Neural progenitor cell (in vitro differentiated cells): ENCODE measurements at regions not wholly inside any gene's neighbourhood (a gene's known extent, or its start where the extent isn't known, plus 50 kb on each side); places are given as distances from the start of the nearest gene placed in this dataset.
"Not testable (repeated sequence)": the region's sequence is repeated elsewhere in the genome, so short reads cannot be mapped to it uniquely, and the experiment has no call there.

Experiments
- DNase-seq: peaks from one replicate; pipeline ENCODE4 v3.0.0-alpha.2; 2016; ENCODE audit warnings: low spot score
- H2AFZ ChIP-seq: fragments of 200-600 bp; sonication (generic); replicated peaks from 2 replicates; pipeline ENCODE4 v1.6.1; 2016; ENCODE audit warnings: antibody characterized with exemption
- H3F3A ChIP-seq: fragments of 200-600 bp; sonication (generic); 2 replicates; pipeline ENCODE4 v1.6.1; 2016; ENCODE audit warnings: antibody characterized with exemption, low read depth
- H3K27ac ChIP-seq: fragments of 200-600 bp; sonication (generic); 2 replicates; pipeline ENCODE4 v1.5.1; 2016; ENCODE audit warnings: mild to moderate bottlenecking
- H3K27me3 ChIP-seq: fragments of 200-600 bp; sonication (generic); 2 replicates; pipeline ENCODE4 v1.6.1; 2016; ENCODE audit warnings: mild to moderate bottlenecking, moderate library complexity
- H3K36me3 ChIP-seq: fragments of 200-600 bp; sonication (generic); 2 replicates; pipeline ENCODE4 v1.5.1; 2016
- H3K4me1 ChIP-seq: fragments of 200-600 bp; sonication (generic); 2 replicates; pipeline ENCODE4 v1.6.1; 2016; ENCODE audit warnings: mixed run types
- H3K4me2 ChIP-seq: fragments of 200-600 bp; sonication (generic); 2 replicates; pipeline ENCODE4 v1.6.1; 2016
- H3K4me3 ChIP-seq: fragments of 200-600 bp; sonication (generic); 2 replicates; pipeline ENCODE4 v1.5.1; 2016
- H3K79me2 ChIP-seq: fragments of 200-600 bp; sonication (generic); 2 replicates; pipeline ENCODE4 v1.6.1; 2016; ENCODE audit warnings: low read depth
- H3K9ac ChIP-seq: fragments of 200-600 bp; sonication (generic); 2 replicates; pipeline ENCODE4 v1.6.1; 2016
- H3K9me3 ChIP-seq: fragments of 200-600 bp; sonication (generic); 2 replicates; pipeline ENCODE4 v1.5.1; 2016; ENCODE audit warnings: low read depth
- H4K20me1 ChIP-seq: fragments of 200-600 bp; sonication (generic); 2 replicates; pipeline ENCODE4 v1.6.1; 2016; ENCODE audit warnings: low read depth
- H3K27ac Mint-ChIP-seq: 3 replicates; pipeline ENCODE4 v1.8.0; 2021; ENCODE audit warnings: mixed read lengths
- H3K27me3 Mint-ChIP-seq: 2 replicates; pipeline ENCODE4 v1.8.0; 2022; ENCODE audit warnings: low read depth, mild to moderate bottlenecking, inconsistent platforms, moderate library complexity, mixed read lengths; ENCODE audit not compliant: insufficient read depth
- H3K36me3 Mint-ChIP-seq: 3 replicates; pipeline ENCODE4 v1.8.0; 2021; ENCODE audit warnings: mixed read lengths
- H3K4me1 Mint-ChIP-seq: 3 replicates; pipeline ENCODE4 v1.8.0; 2021; ENCODE audit warnings: mixed read lengths
- H3K4me3 Mint-ChIP-seq: 3 replicates; pipeline ENCODE4 v1.8.0; 2021; ENCODE audit warnings: mild to moderate bottlenecking, moderate library complexity, mixed read lengths
- H3K9me3 Mint-ChIP-seq: 3 replicates; pipeline ENCODE4 v1.8.0; 2020; ENCODE audit warnings: mixed read lengths
- EZH2 ChIP-seq: fragments of 200-600 bp; sonication (generic); IDR thresholded peaks from 2 replicates; pipeline ENCODE4 v1.6.1; 2017; ENCODE audit warnings: antibody characterized with exemption, mild to moderate bottlenecking, moderate library complexity
- EZH2phosphoT487 ChIP-seq: fragments of 200-600 bp; sonication (generic); IDR thresholded peaks from 2 replicates; pipeline ENCODE4 v1.6.1; 2017; ENCODE audit warnings: antibody characterized with exemption
- TF ChIP-seq, protein P1 (sequence below): fragments of 200-600 bp; sonication (generic); IDR thresholded peaks from 2 replicates; pipeline ENCODE4 v1.5.1; 2017; ENCODE audit warnings: antibody characterized with exemption, mild to moderate bottlenecking

DNA sequence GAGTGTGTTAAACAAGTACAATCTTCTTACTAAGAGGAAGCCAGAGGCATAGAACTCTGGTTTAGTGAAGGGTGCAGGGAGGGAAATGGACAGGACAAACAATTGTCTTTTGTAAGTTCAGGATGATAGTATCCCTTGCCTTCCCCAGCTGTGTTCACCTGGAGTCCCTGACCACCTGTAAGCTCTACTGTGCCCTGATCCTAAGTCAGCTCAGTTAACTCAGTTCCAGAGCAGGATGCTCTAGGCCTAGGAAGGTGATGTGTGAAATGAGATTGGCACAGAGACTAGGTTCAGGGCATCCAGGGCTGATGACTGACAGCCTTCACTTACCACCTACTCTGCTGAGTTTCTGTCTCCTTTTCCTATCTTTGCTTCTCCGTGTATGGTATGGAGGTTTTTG lies 333.0 kb downstream of the SUCLG1 start:
- H3F3A ChIP-seq: no peaks in the 10 kb centered on the region
- no peak overlapping the region for H2AFZ ChIP-seq
- Mint-ChIP-seq H3K9me3 (no peaks in the 10 kb centered on the region), H3K4me1 (no peaks in the 10 kb centered on the region), H3K36me3 (no peaks in the 10 kb centered on the region), H3K27ac (no peak overlapping the region), H3K27me3 (peaks cover 2% of the 10 kb centered on the region), H3K4me3 (no peak overlapping the region)
- no peak overlapping the region for H3K27ac ChIP-seq
- no peaks in the 10 kb centered on the region for H3K4me1 ChIP-seq
- H3K79me2 ChIP-seq: no peaks in the 10 kb centered on the region
- H3K4me3 ChIP-seq: no peak overlapping the region
- H3K9me3 ChIP-seq: no peaks in the 10 kb centered on the region
- no peaks in the 10 kb centered on the region for H3K36me3 ChIP-seq
- H3K9ac ChIP-seq: no peak overlapping the region
- no peaks in the 10 kb centered on the region for H4K20me1 ChIP-seq
- H3K4me2 ChIP-seq: no peak overlapping the region
- H3K27me3 ChIP-seq: no peaks in the 10 kb centered on the region
- no peak for DNase-seq
- TF ChIP-seq EZH2: no peak
- TF ChIP-seq, protein P1, sequence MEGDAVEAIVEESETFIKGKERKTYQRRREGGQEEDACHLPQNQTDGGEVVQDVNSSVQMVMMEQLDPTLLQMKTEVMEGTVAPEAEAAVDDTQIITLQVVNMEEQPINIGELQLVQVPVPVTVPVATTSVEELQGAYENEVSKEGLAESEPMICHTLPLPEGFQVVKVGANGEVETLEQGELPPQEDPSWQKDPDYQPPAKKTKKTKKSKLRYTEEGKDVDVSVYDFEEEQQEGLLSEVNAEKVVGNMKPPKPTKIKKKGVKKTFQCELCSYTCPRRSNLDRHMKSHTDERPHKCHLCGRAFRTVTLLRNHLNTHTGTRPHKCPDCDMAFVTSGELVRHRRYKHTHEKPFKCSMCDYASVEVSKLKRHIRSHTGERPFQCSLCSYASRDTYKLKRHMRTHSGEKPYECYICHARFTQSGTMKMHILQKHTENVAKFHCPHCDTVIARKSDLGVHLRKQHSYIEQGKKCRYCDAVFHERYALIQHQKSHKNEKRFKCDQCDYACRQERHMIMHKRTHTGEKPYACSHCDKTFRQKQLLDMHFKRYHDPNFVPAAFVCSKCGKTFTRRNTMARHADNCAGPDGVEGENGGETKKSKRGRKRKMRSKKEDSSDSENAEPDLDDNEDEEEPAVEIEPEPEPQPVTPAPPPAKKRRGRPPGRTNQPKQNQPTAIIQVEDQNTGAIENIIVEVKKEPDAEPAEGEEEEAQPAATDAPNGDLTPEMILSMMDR: no peak
- TF ChIP-seq EZH2phosphoT487: no peak

DNA sequence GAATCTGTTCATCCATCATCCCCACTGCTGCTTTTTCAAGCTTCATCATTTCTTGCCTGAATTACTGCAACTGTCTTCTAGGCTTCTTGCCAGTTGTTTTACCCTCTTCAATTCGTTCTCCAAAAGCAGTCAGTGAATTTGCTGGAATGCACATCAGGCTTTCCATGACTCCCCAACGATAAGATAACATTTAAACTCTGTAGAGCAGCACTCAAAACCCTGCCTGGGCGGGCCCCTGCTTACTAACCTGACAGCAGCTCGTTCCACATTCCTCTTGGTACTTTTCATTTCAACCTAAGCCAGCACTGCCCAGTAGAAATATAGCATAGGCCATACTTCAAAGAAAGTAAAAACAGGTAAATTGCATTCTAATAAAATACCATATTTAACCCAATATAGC lies 342.9 kb downstream of the SUCLG1 start:
- H3K9me3 ChIP-seq: no peaks in the 10 kb centered on the region

DNA sequence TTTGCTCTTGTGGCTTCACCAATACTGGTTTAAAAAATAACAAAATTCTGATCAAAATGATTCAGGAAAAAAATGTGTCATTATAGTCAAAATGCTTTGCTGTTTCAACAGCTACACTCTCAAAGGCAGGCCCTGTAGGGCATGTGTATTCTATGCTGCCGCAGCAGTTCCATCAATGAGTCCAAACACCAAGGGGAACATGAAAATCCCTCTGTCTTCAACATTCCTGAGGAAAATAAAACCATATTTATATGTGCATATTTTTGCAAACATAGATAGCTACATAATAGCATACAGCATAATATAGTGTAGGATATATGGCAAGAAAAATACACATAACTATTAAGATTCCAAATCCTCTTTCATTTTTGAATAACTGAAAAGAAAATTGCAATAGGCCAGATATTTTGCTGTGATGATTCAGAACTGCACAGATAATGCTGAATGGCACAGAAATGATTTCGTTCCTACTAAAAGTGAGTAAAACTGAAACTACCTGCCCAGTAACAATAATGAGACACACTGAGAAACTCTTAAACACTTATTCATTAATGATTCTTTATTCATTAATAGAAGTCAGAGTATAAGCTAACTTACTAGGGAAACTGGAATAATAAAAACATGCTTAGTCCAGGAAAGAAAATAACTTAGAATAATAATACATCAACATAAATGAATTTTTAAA lies 343.8 kb downstream of the SUCLG1 start:
- Mint-ChIP-seq H3K27me3 (no peaks in the 10 kb centered on the region), H3K36me3 (no peaks in the 10 kb centered on the region)

More for the DNA sequence above, 342.9 kb downstream of the SUCLG1 start:
- no peak overlapping the region for H3K4me3 Mint-ChIP-seq
- H3K79me2 ChIP-seq: no peaks in the 10 kb centered on the region
- H3K27ac Mint-ChIP-seq: no peak overlapping the region
- H4K20me1 ChIP-seq: no peaks in the 10 kb centered on the region
- H3K4me1 Mint-ChIP-seq: peaks cover 2% of the 10 kb centered on the region
- no peak overlapping the region for H3K27ac ChIP-seq
- H3K36me3 ChIP-seq: no peaks in the 10 kb centered on the region
- no peak overlapping the region for H2AFZ ChIP-seq
- H3K27me3 ChIP-seq: no peaks in the 10 kb centered on the region
- H3K4me2 ChIP-seq: no peak overlapping the region
- no peaks in the 10 kb centered on the region for H3F3A ChIP-seq
- no peak overlapping the region for H3K9ac ChIP-seq
- TF ChIP-seq EZH2 (no peak), EZH2phosphoT487 (no peak)
- TF ChIP-seq, protein P1: no peak
- no peak overlapping the region for H3K4me3 ChIP-seq
- no peak for DNase-seq
- no peaks in the 10 kb centered on the region for H3K27me3 Mint-ChIP-seq
- H3K36me3 Mint-ChIP-seq: no peaks in the 10 kb centered on the region
- H3K4me1 ChIP-seq: no peaks in the 10 kb centered on the region
- peaks cover 6% of the 10 kb centered on the region for H3K9me3 Mint-ChIP-seq

DNA sequence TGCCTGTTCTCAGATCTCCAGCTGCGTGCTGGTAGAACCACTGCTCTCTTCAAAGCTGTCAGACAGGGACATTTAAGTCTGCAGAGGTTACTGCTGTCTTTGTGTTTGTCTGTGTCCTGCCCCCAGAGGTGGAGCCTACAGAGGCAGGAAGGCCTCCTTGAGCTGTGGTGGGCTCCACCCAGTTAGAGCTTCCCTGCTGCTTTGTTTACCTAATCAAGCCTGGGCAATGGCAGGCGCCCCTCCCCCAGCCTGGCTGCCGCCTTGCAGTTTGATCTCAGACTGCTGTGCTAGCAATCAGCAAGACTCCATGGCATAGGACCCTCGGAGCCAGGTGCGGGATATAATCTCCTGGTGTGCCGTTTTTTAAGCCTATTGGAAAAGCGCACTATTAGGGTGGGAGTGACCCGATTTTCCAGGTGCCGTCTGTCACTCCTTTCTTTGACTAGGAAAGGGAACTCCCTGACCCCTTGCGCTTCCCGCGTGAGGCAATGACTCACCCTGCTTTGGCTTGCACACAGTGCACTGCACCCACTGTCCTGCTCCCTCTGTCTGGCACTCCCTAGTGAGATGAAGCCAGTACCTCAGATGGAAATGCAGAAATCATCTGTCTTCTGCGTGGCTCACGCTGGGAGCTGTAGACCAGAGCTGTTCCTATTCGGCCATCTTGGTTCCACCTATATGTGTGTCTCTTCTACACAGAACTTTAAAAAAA lies 355.1 kb downstream of the SUCLG1 start:
- H2AFZ ChIP-seq, H3K9ac ChIP-seq, H3K27me3 Mint-ChIP-seq, H3K27ac ChIP-seq, H3K27me3 ChIP-seq, H3K4me1 ChIP-seq, H3K27ac Mint-ChIP-seq, H3K4me1 Mint-ChIP-seq, H3K36me3 ChIP-seq, H3F3A ChIP-seq, H3K9me3 ChIP-seq, DNase-seq, H4K20me1 ChIP-seq, H3K4me2 ChIP-seq, H3K4me3 ChIP-seq, H3K79me2 ChIP-seq, H3K4me3 Mint-ChIP-seq, H3K36me3 Mint-ChIP-seq: not testable (repeated sequence)
- H3K9me3 Mint-ChIP-seq: peaks cover 13% of the 10 kb centered on the region

More for the DNA sequence above, 343.8 kb downstream of the SUCLG1 start:
- Histone ChIP-seq H3K79me2 (no peaks in the 10 kb centered on the region), H3K27me3 (no peaks in the 10 kb centered on the region), H4K20me1 (no peaks in the 10 kb centered on the region), H2AFZ (no peak overlapping the region), H3K27ac (no peak overlapping the region), H3F3A (no peaks in the 10 kb centered on the region), H3K9me3 (no peaks in the 10 kb centered on the region), H3K9ac (no peak overlapping the region), H3K4me2 (no peak overlapping the region), H3K36me3 (no peaks in the 10 kb centered on the region), H3K4me3 (no peak overlapping the region), H3K4me1 (no peaks in the 10 kb centered on the region)
- TF ChIP-seq, protein P1: no peak
- TF ChIP-seq EZH2 (no peak), EZH2phosphoT487 (no peak)
- Mint-ChIP-seq H3K4me3 (no peak overlapping the region), H3K9me3 (peaks cover 6% of the 10 kb centered on the region), H3K4me1 (peaks cover 2% of the 10 kb centered on the region), H3K27ac (no peak overlapping the region)
- DNase-seq: no peak
